GM18868 (cell line): ENCODE measurements at regions not wholly inside any gene's neighbourhood (a gene's known extent, or its start where the extent isn't known, plus 50 kb on each side); places are given as distances from the start of the nearest gene placed in this dataset.

Experiments used
- ATAC-seq: cut with Tn5 transposase; IDR thresholded peaks from one replicate; pipeline ENCODE4 v1.9.1; 2021; ENCODE audit warnings: mild to moderate bottlenecking, moderate library complexity; ENCODE audit not compliant: unreplicated experiment

DNA sequence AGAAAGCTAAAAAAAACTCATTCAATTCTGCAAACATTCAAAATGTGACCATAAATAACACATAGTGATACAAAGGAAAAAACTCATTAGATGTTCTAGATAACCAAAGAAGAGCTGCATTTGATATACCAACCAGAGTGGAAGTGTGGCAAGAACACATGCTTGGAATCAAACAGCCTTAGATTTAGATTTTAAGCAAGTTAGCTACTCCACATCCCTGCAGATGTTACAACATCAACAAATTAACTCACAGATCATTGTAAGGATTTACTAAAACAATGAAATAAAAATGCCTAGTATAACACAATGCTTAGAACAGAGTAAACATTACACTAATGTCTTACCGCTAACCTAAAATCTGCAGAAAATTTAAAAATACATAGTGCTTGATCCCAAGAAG, 114.0 kb upstream of the AKIP1 start:
- ATAC-seq: no peak

DNA sequence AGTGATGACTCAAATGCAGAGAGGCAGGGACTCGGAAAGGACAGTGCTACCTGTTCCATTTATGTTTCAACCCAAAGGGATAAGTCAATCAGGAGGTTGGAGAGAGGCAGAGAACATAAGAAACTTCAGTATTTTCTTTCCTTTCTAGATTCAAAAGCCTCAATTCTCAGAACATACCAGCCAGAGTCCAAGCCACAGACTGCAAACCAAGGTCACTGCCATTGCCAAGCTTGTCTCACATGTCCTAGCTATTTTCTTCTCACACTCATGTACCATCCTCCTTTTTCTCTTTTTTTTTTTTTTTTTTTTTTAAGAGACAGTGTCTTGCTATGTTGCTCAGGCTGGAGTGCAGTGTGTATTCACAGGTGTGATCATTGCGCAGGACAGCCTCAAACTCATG, 111.7 kb upstream of the AKIP1 start:
- ATAC-seq: no peak

DNA sequence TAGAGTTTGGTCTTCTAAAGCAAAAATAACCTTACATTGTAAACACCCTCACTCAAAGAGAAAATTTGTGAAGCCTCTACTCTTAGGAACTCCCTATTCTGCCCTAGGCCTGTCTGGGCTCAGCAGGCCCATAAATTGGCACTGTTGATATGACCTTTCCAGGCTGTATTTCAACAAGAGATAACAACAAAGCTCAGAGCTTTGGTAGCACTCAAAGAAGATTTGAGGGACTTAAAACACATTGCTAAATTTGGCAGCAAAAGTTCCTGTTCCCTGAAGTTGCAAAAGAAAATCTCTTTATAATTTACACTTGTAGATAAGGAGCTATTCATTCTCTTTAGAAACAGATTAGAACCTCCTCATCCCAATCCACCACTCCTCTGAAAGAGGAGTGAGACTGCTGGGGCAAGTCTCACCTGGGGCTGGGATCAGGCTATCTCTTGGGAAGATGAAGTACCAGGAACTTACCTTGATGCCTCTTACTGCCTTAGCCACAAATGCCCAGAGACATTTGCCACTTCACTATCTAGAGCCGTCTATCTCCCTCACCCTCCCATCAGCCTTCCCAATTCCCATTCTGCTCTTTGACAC, 110.4 kb upstream of the AKIP1 start:
- ATAC-seq: no peak

DNA sequence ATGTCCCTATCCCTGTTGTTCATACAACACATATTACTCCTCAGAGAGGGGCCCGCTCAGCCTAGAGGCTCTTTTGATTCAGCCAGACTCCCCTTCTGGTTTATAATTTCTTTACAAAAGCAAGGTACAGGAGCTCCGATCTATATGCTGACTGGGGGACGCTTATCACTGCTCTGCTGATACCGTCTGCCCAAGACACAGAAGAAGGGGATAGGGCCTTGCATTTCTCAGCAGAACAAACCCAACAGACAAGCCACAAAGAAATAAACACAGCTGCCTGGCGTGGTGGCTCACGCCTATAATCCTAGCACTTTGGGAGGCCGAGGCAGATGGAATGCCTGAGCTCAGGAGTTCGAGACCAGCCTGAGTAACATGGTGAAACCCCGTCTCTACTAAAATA, 109.9 kb upstream of the AKIP1 start:
- ATAC-seq: no peak

DNA sequence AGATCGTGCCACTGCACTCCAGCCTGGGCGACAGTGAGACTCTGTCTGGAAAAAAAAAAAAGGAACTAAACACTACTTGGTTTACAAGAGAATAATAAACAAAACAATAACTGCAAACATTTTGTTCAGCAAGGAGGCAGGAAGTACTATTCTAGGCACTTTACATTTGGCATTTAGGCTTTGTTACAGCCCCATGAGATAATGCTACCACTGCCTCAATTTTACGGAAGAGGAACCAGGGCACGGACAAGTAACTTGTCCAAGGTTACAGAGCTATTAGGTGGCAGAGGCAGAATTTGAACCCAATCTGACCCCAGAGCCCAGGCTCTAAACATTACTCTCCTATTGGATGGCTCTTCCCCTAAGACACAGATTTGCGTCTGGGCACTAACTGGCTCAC, 108.7 kb upstream of the AKIP1 start:
- no peak for ATAC-seq

DNA sequence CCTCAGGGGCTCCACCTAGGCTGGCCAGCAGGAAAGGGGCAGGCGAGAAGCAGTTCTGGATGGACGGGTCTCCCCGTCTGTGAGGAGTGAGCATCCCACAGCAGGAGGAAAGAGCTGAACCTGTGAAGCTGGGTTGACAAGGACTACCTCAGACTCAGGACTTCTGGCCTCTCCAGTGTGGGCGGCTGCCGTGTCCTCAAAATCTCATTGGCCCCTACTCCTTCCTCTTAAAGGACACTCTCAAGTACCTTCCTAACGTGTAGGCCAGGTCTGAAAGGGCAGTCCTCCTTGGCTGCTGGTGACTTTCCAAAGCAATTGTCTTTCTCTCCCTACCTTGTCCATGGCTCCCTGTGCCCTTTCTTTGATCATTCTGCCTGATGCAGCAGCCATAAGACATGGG, 107.0 kb upstream of the AKIP1 start:
- no peak for ATAC-seq

DNA sequence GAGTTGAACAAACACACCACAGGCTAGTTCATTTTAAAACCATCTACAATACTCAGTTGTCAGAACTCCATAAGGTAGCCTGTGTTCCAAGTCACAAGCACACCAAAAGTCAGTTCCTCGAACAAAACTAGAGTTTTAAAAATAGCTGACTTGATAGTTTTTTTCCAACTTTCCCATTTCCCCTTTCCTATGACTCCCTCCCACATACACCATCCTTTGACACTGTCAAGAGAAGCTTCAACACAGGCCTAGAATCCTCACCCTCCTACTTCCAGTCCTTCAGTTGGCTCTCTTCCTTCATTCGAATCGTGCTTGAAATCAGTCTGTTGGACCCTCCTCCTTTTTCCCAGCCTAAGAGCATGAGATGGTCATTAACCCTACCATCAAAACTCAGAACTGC, 105.7 kb upstream of the AKIP1 start:
- no peak for ATAC-seq

DNA sequence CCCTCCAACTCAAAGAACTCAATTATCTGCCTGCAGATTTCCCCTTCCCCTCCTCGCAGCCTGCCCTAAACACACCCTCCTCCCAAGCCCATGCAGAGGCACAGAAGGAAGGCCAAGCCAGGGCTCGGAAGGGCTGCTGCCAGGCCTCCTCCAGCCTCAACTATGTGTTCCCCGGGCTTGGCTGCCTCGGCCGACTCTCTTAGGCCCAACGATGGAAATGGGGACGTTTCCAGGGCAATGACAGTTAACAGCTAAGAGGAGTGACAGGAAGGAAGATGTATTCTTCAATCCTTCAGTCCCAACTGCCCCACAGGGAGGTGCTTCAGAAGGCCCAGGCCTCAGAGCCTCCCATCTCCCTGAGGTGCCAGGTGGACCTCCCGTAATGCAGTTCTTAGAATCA, 104.0 kb upstream of the AKIP1 start:
- no peak for ATAC-seq

DNA sequence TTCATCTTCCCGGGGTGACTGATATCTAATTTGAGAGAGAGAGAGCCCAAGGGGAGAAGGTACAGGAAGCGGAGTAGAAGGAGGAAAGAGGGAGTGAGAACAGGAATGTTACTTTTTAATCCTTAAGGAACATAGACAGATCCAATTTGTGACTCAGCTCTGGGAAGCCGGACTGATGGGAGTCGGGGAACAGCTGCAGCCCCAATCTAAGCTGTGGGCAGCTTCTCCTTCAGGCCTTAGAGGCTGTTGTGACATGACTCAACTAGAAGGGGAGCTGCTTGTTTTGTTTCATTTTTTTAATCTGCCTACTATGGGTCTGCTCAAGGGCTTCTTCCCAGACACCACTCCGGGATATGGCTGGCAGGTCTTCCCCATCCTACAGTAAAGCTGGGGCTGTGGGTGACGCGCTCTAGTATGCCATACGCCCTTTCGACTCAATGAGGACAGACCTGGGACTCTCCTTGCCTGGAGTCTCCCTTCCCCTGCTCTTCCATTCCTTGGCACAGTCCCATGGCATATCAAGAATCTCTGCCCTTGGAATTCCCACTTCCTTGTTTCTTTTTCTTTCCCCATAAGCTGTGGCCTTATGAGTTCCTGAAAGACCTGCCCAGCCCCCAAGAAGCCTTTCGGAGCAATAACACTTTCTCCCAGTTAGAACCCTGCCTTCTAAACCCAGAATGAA, 103.3 kb upstream of the AKIP1 start:
- no peak for ATAC-seq

DNA sequence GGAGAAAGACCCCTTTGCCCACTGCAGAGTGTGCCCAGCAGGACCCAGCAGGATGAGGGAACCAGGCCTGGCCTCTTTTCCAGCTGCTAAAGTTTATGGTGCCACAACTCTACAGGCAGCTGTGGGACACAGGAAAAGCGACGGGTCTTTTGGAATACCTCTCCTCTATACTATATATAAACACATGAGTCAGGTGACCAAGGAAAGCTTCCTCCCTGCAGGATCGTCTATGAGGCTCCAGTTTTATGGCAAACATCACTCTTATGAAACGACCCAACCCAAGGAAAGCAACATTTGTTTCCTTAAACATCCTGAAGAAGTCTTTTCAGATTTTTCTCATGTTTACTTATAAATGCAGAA, 102.8 kb upstream of the AKIP1 start:
- ATAC-seq: no peak

DNA sequence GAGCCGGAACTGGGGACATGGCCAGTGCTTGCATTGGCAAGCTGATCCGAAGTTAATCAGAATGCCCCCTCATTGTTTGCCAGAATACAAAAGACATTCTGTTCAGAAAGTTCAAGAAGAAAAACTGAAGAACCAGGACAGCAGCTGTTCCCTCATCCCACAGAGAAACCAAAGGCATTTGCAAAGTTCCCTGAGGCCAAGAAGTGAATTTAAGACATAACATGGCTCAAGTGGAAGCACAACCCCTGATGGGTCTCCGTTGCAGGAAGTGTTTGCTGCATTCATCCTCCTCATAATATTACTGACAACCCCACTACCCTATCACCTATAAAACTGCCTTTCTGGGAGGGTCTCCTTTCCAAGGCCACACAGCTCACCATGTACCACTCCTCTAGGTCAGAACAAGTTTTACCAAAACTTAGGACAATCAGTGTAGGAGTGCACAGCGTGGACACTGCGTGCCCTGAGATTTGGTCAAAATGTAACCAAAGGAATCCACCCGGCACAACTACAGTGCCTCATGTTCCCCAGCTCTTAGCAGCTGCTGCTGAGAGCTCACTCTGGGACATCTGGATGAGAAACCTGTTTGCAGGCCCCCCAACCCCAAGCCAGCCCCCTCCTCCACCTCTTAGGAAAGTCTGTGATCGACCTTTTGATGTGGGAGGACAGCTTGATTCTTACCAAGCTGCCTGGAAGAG, 101.6 kb upstream of the AKIP1 start:
- no peak for ATAC-seq

DNA sequence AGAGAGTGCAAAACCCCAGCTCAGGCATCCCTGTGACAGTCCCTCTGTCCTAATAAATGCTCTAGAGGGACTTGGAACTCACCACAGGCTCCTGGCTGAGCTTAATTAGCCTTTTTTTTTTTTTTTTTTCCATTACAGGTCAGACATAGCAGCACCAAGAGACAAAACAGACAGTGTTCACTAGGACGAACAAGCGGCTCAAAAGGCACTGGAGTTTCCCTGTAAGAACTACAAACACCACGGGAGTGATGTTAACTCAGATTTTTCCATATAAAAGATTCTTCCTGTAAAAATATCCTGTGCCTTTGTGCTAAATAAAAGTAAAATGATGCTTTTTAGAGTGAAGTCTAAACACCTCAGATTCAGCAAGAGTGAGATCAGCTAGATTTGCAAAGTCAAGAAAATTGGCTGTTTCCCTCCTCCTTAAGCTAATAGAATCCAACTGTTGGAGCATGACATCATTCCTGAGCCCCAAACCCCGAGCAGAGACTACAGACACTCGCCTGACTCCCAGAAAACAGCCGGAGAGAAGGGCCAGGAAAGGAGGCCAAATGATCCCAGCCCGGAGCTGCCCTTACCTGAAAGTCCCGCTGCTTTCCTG, 101.0 kb upstream of the AKIP1 start:
- no peak for ATAC-seq

DNA sequence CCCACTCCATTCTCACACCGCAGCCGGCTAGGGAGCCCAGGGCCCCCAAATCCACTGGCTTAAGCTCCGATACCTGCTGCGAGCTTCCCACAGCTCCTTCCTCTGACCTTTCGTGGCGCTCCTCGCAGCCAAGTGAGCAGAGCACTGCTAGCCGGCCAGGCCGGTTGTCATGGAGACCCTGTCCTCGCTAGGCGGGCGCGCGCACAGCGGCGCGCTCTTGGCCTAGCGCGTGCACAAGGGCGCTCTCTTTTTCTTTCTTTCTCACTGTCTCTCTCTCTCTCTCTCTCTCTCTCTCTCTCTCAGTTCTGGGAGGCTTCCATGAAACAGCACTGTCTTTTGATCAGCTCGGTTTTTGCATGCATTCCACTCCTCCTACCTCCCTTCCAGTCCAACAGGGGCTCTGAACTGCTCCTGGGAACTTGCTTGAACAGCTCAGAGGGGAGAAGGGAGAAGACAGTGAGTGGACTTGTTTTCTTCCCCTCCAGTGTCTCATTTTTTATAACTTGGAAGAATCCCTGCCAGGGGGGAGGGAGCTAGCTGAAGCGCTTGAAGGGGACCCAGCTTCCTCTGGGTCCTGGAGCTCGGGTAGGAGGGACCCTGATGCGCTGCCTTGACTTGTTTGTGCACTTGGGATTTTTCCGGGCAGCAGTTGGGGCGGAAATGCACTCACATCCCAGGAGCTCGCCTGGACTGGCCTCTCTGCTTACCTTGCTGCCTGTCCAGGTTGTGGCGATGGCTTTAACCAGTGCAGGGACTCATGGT, 100.3 kb upstream of the AKIP1 start:
- peak; percentile 46 for ATAC-seq

DNA sequence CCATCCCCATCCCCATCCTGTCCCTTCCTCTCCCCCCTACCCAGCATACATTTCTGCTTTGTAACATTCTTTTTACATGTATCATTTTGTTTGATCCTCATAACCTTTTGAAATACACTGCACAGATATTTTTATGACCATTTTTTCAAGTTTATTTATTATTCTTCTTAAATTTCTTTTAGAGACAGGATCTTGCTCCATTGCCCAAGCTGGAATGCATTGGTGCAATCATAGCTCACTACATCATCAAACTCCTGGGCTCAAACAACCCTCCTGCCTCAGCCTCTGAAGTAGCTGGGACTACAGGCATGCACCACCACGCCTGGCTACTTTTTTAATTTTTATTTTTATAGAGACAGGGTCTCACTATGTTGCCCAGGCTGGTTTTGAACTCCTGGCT, 99.4 kb upstream of the AKIP1 start:
- ATAC-seq: no peak

DNA sequence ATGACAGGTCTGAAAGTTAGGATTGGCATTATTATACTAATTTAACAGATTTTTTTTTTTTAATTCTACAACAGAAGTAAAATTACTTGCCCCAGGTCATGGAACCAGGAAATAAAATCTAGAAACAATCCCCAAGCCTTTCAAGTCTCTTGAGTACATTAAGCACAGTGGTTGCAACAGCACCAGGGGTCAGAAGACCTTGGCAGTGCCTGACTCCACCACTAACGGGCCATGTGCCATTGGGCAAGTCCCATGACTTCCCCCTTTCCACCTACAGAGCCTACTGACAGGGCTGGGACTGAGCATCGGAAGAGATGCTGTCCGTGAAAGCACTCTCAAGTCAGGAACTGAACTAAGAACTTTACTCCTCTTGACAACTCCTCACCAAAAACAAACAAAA, 98.6 kb upstream of the AKIP1 start:
- no peak for ATAC-seq

DNA sequence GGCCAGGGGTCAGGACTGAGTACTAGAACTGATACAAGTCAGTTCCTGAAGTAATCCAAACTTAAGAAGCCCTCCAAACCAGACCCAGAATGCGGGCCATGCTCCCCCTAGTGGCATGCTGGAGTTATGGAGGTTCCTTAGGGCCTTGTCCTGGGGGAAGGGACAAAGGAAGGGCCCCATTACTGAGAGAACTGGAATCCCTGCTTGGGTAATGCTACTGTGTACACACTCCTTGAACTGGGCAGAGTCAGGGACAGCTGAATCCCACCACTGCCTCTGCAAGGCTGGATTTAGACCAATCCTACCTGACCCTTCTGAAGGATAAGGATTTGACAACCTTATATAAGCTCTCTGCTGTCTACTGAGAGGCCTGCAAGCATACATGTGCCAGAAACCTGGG, 97.3 kb upstream of the AKIP1 start:
- peak; percentile 81 for ATAC-seq

DNA sequence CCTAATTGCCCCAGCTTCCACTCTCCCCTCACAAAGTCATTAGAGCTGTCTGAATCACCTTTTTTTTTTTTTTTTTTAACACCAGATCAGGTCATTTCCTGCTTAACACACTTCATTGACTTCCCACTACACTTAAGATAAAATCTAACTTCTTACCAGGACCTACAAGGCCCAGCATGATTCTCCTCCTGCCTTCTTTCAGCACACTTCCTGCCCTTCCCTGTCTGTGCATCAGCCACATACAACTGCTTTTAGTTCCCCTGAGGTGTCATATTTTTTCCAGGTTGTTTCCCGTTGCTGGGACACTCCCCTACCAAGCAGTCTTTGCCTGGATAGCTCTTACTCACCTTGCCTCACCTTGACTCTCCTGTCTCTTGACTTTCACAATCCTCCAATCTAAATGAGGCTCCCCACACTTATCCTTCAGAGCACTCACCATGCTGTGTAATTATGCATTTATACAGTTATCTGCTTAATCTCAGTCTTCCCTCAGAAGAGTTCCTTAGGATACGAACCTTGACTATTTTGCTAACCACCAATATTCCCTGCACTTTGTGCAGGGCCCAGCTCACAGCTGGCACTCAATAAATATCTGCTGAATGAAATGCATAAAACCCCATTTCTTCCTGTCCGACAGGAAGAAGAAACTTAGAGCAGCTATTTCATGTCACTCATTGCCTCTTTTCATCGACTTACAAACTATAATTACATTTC, 96.6 kb upstream of the AKIP1 start:
- ATAC-seq: peak; percentile 19

DNA sequence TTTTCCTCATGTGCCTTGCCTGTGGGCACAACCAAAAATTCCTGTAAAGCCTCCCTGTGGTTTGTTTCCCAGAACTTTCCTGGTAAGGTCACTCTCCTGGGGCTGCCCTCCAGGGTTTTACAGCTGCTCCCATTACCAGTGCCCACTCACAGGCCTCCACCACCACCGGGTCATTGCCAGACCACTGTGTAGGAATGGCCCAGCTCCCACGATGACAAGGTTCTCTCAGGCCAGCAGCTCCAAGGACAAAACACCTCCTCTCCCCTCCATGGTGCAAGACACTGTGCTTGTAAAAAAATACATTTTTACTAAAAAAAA, 96.1 kb upstream of the AKIP1 start:
- ATAC-seq: no peak

DNA sequence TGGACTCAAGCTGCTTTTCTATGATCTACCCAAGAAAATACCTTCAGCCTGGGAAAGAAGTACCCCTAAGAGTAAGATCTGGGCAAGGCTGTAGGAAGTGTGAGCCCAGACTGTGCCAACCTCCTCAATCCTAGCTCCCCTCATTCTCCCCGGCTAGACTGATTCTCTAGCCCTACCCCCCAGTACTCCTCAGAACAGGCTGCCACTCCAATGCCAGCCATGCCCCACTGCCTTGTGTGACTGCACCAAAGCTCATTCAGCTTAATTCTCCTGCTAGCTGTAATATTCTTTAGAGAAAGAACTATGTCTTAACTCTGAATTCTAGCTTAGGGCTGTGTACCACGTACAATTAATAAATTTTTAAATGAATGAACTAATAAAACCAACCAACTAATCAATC, 92.6 kb upstream of the AKIP1 start:
- ATAC-seq: no peak

DNA sequence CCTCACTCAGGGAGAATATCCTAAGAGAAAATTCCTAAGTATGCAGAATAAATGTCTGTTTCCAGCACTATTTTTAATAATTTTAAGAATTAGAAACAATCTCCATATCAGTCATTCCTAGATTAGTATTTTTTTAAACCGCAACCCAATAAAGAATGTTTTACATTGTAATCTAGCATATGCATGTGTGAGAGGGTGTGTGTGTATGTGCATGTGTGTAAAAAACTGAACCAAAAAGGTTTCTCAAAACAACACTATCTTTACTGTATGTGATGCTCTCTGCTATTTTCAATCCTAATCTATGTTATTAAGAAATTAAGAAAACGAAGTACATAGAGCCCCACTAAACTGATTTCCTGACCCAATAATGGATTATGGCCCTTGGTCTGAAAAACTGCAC, 90.6 kb upstream of the AKIP1 start:
- ATAC-seq: no peak

DNA sequence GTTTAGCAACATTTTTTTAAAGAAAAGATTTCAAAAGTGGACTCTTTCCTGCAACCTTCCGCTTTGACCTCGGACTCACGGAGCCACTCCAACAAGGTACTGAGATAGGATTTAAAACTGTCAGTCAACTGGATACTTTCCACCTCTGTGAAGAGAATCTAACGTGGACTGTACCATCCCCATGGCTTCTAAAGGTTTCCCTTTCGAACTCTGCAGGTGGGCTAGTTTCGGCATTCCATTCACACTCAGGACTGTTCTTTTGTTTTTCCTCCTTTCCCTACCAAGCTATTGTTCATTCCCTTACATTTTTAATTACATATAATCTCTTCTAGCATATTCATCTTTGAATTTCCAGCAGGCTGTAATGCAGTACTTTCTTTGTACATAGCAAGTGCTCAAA, 88.5 kb upstream of the AKIP1 start:
- ATAC-seq: no peak
